GM21526 (cell line): ENCODE measurements at regions not wholly inside any gene's neighbourhood (a gene's known extent, or its start where the extent isn't known, plus 50 kb on each side); places are given as distances from the start of the nearest gene placed in this dataset.

ENCODE experiments used
- ATAC-seq: cut with Tn5 transposase; IDR thresholded peaks from one replicate; pipeline ENCODE4 v1.9.1; 2021; ENCODE audit warnings: moderate library complexity; ENCODE audit not compliant: unreplicated experiment, low FRiP score

GRCh38 chr13:107531816-107532215 is 683.5 kb downstream of the LIG4 start:
- no peak for ATAC-seq

- ATAC-seq = no peak
These were observed 684.2 kb downstream of the LIG4 start for GRCh38 chr13:107531180-107531579.

- no peak for ATAC-seq
These were observed 686.3 kb downstream of the LIG4 start for GRCh38 chr13:107529035-107529434.

- ATAC-seq = no peak
These were observed 696.6 kb downstream of the LIG4 start for GRCh38 chr13:107518780-107519179.

- no peak for ATAC-seq
These were observed 697.0 kb downstream of the LIG4 start for GRCh38 chr13:107518292-107518691.

GRCh38 chr13:107516517-107516916 is 698.8 kb downstream of the LIG4 start:
- no peak for ATAC-seq

GRCh38 chr13:107512551-107512950 is 702.8 kb downstream of the LIG4 start:
- ATAC-seq = no peak

GRCh38 chr13:107497661-107498060 is 717.7 kb downstream of the LIG4 start:
- no peak for ATAC-seq

- no peak for ATAC-seq
These were observed 722.1 kb downstream of the LIG4 start for GRCh38 chr13:107493266-107493665.

- ATAC-seq = no peak
These were observed 732.6 kb downstream of the LIG4 start for GRCh38 chr13:107482688-107483087.

- ATAC-seq = no peak
These were observed 735.2 kb downstream of the LIG4 start for GRCh38 chr13:107480130-107480529.

- ATAC-seq = no peak
These were observed 737.5 kb downstream of the LIG4 start for GRCh38 chr13:107477772-107478379.

GRCh38 chr13:107475753-107476453 is 739.4 kb downstream of the LIG4 start:
- ATAC-seq = no peak

GRCh38 chr13:107473253-107473652 is 742.1 kb downstream of the LIG4 start:
- no peak for ATAC-seq

- no peak for ATAC-seq
These were observed 748.8 kb downstream of the LIG4 start for GRCh38 chr13:107466326-107467099.

GRCh38 chr13:107462501-107462900 is 752.8 kb downstream of the LIG4 start:
- ATAC-seq = no peak

GRCh38 chr13:107461751-107462150 is 753.6 kb downstream of the LIG4 start:
- ATAC-seq = no peak

- no peak for ATAC-seq
These were observed 755.9 kb downstream of the LIG4 start for GRCh38 chr13:107459430-107459829.

- no peak for ATAC-seq
These were observed 757.1 kb downstream of the LIG4 start for GRCh38 chr13:107458269-107458668.

GRCh38 chr13:107457686-107458085 is 757.6 kb downstream of the LIG4 start:
- ATAC-seq = no peak

GRCh38 chr13:107456431-107456830 is 758.9 kb downstream of the LIG4 start:
- no peak for ATAC-seq

- no peak for ATAC-seq
These were observed 762.5 kb downstream of the LIG4 start for GRCh38 chr13:107452833-107453232.
